GM10266 (cell line): ENCODE measurements at regions not wholly inside any gene's neighbourhood (a gene's known extent, or its start where the extent isn't known, plus 50 kb on each side); places are given as distances from the start of the nearest gene placed in this dataset.
A peak's percentile ranks its signal among the peaks of the same experiment; 100 is the strongest.

ENCODE experiments used
- DNase-seq: peaks from one replicate; pipeline ENCODE4 v3.0.0; 2012; ENCODE audit errors: extremely low spot score
- TF ChIP-seq, protein P1 (sequence below): IDR thresholded peaks from 2 replicates; pipeline ENCODE4 v1.5.1; 2012; ENCODE audit warnings: mild to moderate bottlenecking, low read depth; ENCODE audit not compliant: control insufficient read depth, insufficient read depth; ENCODE audit errors: missing control alignments

DNA sequence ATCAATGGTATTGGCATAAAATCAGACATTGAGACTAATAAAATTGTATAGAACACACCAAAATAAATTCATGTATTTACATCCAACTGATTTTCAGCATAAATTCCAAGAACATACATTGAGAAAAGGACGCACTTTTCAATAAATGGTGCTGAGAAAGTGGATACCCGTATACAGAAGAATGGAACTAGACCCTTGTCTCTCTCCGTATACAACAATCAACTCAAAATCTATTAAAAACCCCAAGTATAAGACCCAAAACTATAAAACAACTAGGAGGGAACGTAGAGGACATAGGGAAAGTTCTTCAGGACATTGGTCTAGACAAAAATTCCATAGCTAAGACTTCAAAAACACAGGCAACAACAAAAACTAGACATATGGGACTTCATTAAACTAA, 97.4 kb downstream of the GGTLC2 start:
- DNase-seq, result no peak
- TF ChIP-seq, protein P1, sequence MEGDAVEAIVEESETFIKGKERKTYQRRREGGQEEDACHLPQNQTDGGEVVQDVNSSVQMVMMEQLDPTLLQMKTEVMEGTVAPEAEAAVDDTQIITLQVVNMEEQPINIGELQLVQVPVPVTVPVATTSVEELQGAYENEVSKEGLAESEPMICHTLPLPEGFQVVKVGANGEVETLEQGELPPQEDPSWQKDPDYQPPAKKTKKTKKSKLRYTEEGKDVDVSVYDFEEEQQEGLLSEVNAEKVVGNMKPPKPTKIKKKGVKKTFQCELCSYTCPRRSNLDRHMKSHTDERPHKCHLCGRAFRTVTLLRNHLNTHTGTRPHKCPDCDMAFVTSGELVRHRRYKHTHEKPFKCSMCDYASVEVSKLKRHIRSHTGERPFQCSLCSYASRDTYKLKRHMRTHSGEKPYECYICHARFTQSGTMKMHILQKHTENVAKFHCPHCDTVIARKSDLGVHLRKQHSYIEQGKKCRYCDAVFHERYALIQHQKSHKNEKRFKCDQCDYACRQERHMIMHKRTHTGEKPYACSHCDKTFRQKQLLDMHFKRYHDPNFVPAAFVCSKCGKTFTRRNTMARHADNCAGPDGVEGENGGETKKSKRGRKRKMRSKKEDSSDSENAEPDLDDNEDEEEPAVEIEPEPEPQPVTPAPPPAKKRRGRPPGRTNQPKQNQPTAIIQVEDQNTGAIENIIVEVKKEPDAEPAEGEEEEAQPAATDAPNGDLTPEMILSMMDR, result no peak

DNA sequence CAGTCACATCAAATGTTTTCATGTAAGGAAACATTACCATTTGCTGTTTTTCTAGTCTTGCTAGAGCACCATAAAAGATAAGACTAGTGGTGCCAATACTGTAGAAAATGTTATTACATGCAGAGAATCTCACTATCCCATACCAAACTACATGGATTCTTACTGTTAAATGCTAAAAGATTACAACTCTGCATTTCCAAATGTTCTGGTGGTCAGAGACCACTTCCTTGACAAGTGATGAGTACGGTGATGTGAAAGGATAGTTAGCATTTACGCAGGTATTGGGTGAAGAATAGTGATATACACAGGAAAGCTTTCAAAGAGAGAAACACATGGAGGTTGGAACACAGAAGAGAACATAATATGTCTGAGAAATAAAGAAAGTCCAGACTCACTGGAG, 98.2 kb downstream of the GGTLC2 start:
- TF ChIP-seq, protein P1, result no peak
- DNase-seq, result no peak

DNA sequence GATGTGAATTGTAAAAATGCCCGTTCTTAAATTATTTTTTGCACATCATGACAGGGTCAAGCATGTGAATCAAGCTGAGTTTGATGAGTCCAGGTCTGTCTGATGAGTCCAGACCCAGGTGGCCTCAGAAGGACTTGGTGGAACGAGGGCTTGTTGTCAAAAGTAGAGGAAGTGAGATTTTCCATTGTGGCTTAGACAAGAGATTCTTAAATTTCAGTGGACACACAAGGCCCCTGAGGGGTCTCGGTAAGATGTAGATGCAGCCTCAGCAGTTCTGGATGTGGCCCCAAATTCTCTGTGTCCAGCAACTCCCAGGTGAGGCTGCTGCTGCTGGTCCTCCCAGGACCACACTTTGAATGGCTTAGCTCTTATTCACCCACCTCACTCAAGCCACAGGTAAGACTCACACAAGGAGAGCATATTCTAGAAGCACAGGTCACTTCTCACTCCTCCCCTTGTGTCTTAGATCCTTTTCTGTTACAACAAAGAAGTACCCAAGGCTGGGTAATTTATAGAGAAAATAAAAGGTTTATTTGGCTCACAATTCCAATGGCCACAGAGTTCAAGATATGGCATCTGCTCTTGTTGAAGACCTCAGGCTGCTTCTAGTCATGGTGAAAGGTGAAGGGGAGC, 98.8 kb downstream of the GGTLC2 start:
- TF ChIP-seq, protein P1, result no peak

DNA sequence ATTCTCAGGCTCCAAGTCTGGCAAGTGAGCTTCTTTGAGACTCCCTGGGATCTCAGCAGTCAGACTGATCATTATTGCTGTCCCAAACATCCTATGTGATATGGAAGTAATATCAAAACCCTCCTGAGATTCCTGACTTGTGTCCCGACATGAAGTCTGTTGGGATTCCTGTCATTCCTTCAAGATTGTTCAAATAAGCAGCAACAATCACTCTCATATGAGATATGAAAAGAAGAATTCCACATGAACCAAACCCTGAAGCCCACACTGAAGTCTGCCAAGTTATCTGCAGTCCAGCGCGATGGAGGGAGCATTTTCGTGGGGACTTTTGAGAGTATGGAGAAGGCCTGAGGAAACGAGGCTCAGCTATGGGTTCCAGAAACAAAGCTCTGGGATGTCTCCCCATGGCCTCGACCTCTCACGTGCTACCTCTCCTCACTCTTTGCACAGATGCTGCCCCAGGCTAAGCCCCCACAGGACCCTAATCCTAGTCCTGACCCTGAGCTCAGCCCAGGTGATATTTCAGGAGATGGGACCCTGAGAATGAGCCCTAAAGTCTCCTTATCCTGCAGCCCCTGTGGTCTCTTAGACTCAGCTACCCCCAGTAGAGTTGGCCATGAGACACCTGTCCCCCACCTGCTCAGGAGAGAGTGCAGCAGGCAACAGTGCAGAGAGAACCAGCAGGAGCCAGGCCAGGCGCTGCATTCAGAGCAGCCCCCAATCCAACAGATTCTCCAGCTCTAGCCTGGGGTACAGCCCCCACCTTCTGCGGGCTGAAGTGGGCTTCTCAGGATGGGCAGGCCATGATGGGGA, 100.2 kb downstream of the GGTLC2 start:
- DNase-seq, result no peak
- TF ChIP-seq, protein P1, result no peak

More for the DNA sequence above, 98.8 kb downstream of the GGTLC2 start:
- DNase-seq, result no peak

DNA sequence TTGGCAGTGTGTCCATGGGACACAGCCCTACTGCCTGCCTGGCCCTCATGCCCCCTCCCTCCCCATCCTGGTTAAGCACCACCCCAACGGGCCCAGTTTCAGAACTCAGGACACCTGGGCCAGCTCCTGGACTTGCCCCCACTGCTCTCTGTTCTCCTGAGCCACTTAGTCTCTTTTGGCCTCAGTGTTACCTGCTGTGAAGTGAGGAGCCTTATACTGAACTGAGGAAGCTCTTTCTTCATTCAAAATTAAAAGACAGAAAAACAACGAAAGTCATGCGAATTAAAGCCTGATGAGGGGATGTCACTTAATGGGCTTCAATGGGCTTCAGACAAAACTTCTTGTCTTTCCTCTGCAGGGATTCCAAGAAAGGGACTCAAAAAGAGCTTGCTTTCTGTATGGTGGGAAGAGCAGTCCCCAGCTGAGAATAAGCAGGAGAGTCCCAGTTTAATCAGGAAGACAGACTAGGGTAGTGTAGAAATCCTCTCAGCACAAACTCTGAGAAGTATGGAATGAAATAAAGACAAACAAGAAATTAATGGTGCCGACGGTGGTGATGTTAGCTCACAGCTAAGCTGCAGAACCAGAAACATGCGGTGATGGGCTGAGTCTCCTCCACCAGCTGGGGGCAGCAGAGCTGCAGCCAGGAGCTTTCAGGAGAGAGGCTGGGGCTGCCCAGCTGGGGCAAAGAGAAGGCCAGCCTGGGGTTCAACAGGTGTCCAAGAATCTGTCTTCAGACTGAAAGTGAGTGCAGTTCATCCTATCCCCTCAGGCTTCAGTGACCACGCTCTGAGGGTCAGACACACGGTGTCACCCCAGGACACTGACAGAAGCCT, 101.0 kb downstream of the GGTLC2 start:
- TF ChIP-seq, protein P1, result peak; percentile 81
- DNase-seq, result peak; percentile 32

DNA sequence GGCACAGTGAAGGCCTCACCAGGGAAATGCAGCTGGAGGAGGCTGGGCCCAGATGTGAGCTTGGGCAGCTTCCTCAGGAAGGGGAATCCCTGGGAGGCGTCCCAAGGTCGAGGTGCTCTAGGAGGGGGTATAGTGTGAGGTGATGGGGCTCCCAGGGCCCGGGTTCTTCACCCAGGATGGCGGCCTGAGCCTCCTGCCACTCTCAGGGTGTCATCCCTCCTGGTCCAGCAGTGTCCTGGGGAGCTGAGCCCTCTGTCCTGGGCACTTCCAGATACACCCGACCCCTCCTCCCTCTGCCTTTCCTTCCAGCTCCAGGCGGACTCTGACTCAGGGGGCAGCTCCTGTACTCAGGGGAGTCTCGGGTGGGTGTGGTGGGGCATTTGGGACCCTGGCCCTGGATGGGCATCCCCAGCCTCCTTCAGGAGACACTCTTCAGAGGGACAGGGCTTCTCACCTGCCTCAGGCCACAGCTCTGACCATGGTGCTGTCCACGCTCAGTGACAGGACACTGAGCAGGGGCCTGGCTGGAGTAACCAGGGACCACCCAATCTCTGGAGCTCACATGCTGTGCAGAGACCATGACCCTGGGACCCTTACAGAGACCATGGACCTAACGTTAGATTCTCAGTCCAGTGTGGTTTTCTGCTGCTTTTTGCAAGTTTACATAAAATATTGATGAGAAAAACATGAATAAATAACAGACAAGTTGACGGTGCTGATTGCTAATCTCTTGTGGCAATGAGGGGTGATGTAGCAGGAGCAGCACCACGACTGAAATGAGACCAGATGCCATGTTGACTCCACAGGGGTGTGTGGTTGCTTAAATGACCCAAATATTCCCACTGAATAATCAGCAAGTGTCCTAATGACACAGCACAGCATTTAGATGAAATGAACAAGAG, 101.9 kb downstream of the GGTLC2 start:
- no peak for DNase-seq
- TF ChIP-seq, protein P1, result no peak
